Mammary epithelial cell (primary cell): ENCODE measurements at regions not wholly inside any gene's neighbourhood (a gene's known extent, or its start where the extent isn't known, plus 50 kb on each side); places are given as distances from the start of the nearest gene placed in this dataset.

Source experiments
- CTCF ChIP-seq, 2 donors: IDR thresholded peaks in 1 of 2; conservative IDR thresholded peaks in 1 of 2; 2 replicates each; pipeline ENCODE4 v1.5.1; 2011 to 2012; ENCODE audit warnings: inconsistent platforms in 2 of 2, low read length in 2 of 2, mild to moderate bottlenecking in 2 of 2, control low read depth in 1 of 2, low read depth in 1 of 2; ENCODE audit not compliant: insufficient read depth in 1 of 2; ENCODE audit errors: extremely low read depth in 1 of 2
- EZH2 ChIP-seq: IDR thresholded peaks from 2 replicates; pipeline ENCODE4 v1.6.1; 2012; ENCODE audit warnings: low read length, inconsistent platforms, borderline replicate concordance

GRCh38 chr5:164345173-164345849 lies 839.9 kb downstream of the MAT2B start:
- no peak for TF ChIP-seq CTCF (conservative IDR thresholded peaks at IDR 0.05 in 1 of 2, IDR thresholded peaks at IDR 0.05 in 1 of 2; ENCODE audit: extremely low read depth in 1 of 2, insufficient read depth in 1 of 2, low read depth in 1 of 2, low read length in 2 of 2)
- TF ChIP-seq EZH2, result no peak
